PC-9 (cell line): ENCODE measurements at regions not wholly inside any gene's neighbourhood (a gene's known extent, or its start where the extent isn't known, plus 50 kb on each side); places are given as distances from the start of the nearest gene placed in this dataset.

Experiments
- BruUV-seq: library from RNA; stranded (reverse); fragments of 400-500 nt; replicated peaks from 2 replicates; lab custom pipeline; 2021; lab: Mats Ljungman, UMichigan
- CTCF ChIA-PET: fragments of 300-600 bp; sonication (Branson Sonifier 250); formaldehyde crosslinking; loops from one replicate; lab custom pipeline; 2022; ENCODE audit warnings: antibody characterized with exemption; lab: Charles Lee
- POLR2A ChIA-PET: fragments of 300-600 bp; sonication (Branson Sonifier 250); formaldehyde crosslinking; loops from one replicate; lab custom pipeline; 2022; ENCODE audit warnings: antibody characterized with exemption; ENCODE audit not compliant: unreplicated experiment; lab: Charles Lee
- DNase-seq, 2 experiments: peaks; one replicate each; pipeline versions ENCODE4 v3.0.0 to v3.0.0-alpha.2; 2015 to 2022; ENCODE audit warnings: mixed read lengths in 1 of 2
- H2AFZ ChIP-seq: fragments of 200-600 bp; sonication (generic); 2 replicates; pipeline ENCODE4 v1.8.1; 2017; ENCODE audit warnings: antibody characterized with exemption
- H3F3A ChIP-seq: fragments of 200-600 bp; sonication (generic); 2 replicates; pipeline ENCODE4 v1.8.1; 2017; ENCODE audit warnings: antibody characterized with exemption, mild to moderate bottlenecking, low read depth; ENCODE audit not compliant: insufficient read depth
- H3K27ac ChIP-seq: fragments of 200-600 bp; sonication (generic); 2 replicates; pipeline ENCODE4 v1.6.1; 2016; ENCODE audit warnings: mixed run types
- H3K27me3 ChIP-seq: fragments of 200-600 bp; sonication (generic); 2 replicates; pipeline ENCODE4 v1.6.1; 2016; ENCODE audit warnings: low read depth, mixed run types; ENCODE audit not compliant: insufficient read depth
- H3K36me3 ChIP-seq: fragments of 200-600 bp; sonication (generic); 2 replicates; pipeline ENCODE4 v1.6.1; 2016; ENCODE audit warnings: low read depth, mixed run types
- H3K4me1 ChIP-seq: fragments of 200-600 bp; sonication (generic); replicated peaks from 2 replicates; pipeline ENCODE4 v1.6.1; 2016; ENCODE audit warnings: mixed run types; ENCODE audit not compliant: insufficient read depth
- H3K4me2 ChIP-seq: fragments of 200-600 bp; sonication (generic); 2 replicates; pipeline ENCODE4 v1.6.1; 2017; ENCODE audit warnings: mixed run types
- H3K4me3 ChIP-seq: fragments of 200-600 bp; sonication (generic); 2 replicates; pipeline ENCODE4 v1.6.1; 2016; ENCODE audit warnings: mixed run types
- H3K79me2 ChIP-seq: fragments of 200-600 bp; sonication (generic); 2 replicates; pipeline ENCODE4 v1.6.1; 2017; ENCODE audit warnings: low read depth, mixed run types
- H3K9me2 ChIP-seq: fragments of 200-600 bp; sonication (generic); 2 replicates; pipeline ENCODE4 v1.8.1; 2017; ENCODE audit warnings: mild to moderate bottlenecking; ENCODE audit not compliant: insufficient read depth
- H3K9me3 ChIP-seq: fragments of 200-600 bp; sonication (generic); 2 replicates; pipeline ENCODE4 v1.8.1; 2016; ENCODE audit warnings: low read depth; ENCODE audit not compliant: insufficient read depth
- H4K20me1 ChIP-seq: fragments of 200-600 bp; sonication (generic); 2 replicates; pipeline ENCODE4 v1.8.1; 2017; ENCODE audit not compliant: insufficient read depth
- EZH2 ChIP-seq: fragments of 200-600 bp; sonication (generic); IDR thresholded peaks from 2 replicates; pipeline ENCODE4 v1.8.0; 2017; ENCODE audit warnings: antibody characterized with exemption, low read depth
- intact Hi-C: fragments of 100-400 bp; cut with micrococcal nuclease; formaldehyde crosslinking; loops from one replicate; pipeline ENCODE4 v1.10.0; 2022; ENCODE audit not compliant: unreplicated experiment
- TF ChIP-seq, protein P1 (sequence below): fragments of 200-600 bp; sonication (generic); conservative IDR thresholded peaks from 2 replicates; pipeline ENCODE4 v1.6.1; 2017; ENCODE audit warnings: mixed run types, antibody characterized with exemption, mild to moderate bottlenecking, moderate library complexity

DNA sequence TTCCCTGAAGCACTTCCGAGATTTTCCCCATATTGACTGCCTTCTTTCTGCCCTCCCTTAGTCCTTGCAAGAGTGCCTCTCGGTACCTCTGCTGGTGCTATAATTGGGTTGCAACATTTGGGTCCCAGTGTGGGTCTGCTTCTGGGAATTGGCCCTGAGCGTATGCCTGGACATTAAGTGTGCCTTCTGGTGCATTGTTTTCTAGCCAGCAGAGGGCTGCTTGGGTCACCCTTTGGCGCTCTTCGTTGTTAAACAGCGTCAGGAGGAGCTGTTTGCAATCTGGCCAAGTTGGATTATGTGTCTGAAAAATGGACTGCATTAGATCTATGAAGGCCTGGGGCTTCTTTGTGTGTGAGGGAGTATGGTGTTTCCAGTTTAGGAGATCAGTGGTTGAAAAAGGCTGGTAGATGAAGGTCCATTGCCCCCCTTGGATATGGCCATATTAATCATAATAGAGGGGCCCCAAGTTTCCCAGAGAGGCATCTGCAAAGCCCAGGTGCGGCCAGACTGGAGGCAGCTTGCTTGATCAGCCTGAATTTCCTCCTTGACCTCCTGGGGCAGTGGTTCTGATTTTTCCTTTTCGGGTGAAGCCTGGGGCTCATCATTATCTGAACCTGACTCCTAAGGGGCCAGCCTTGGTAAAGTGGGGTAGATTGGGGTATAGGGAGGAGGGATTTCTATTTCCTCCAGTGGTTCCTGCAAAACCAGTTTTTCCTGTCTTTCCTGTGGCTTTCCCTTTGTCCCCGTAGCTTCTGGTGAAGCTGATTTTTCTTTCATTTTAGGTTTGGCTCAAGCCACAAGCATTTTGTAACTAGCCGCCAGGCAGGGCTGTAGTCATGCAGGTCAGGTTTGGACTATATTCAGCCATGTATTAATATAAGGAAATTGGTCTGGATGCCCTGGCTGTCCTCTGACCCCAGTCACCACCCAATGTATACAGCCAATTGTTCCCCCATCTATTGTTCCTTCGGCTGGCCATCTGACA lies 85.4 kb upstream of the GPR6 start:
- peak; percentile 79 to 98 for DNase-seq
- Histone ChIP-seq H3K27me3 (no peaks in the 10 kb centered on the region), H3K9me2 (no peaks in the 10 kb centered on the region), H4K20me1 (no peaks in the 10 kb centered on the region), H3K79me2 (no peaks in the 10 kb centered on the region), H3K27ac (peak overlapping the region; percentile 73), H3K4me3 (peak overlapping the region; percentile 27; the same call in 1 of the 2 replicates), H3K36me3 (no peaks in the 10 kb centered on the region), H3K4me1 (peaks cover 53% of the 10 kb centered on the region), H3K4me2 (peak overlapping the region; percentile 73), H3F3A (peaks cover 28% of the 10 kb centered on the region), H3K9me3 (peaks cover 9% of the 10 kb centered on the region; the same call in 1 of the 2 replicates), H2AFZ (peak overlapping the region; percentile 21; the same call in 1 of the 2 replicates)
- BruUV-seq, result no TSS peak
- TF ChIP-seq, protein P1, sequence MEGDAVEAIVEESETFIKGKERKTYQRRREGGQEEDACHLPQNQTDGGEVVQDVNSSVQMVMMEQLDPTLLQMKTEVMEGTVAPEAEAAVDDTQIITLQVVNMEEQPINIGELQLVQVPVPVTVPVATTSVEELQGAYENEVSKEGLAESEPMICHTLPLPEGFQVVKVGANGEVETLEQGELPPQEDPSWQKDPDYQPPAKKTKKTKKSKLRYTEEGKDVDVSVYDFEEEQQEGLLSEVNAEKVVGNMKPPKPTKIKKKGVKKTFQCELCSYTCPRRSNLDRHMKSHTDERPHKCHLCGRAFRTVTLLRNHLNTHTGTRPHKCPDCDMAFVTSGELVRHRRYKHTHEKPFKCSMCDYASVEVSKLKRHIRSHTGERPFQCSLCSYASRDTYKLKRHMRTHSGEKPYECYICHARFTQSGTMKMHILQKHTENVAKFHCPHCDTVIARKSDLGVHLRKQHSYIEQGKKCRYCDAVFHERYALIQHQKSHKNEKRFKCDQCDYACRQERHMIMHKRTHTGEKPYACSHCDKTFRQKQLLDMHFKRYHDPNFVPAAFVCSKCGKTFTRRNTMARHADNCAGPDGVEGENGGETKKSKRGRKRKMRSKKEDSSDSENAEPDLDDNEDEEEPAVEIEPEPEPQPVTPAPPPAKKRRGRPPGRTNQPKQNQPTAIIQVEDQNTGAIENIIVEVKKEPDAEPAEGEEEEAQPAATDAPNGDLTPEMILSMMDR, result peak; percentile 59
- no peak for TF ChIP-seq EZH2
- ChIA-PET CTCF (interaction anchor here (0.6 to 2.8 kb wide), 4 partner anchors 13 to 287 kb away, joined by 3 to 25 read pairs (median 4); no protein-coding TSS in a partner anchor), POLR2A (no interaction called here)
- intact Hi-C loops, result loop anchor here (1.0 to 5.0 kb wide), 6 partner anchors 14 to 187 kb away; no protein-coding TSS in a partner anchor

- ChIA-PET POLR2A (no interaction called here), CTCF (interaction anchor here (1.1 to 2.8 kb wide), 2 partner anchors 14 to 146 kb away, joined by 5 to 25 read pairs; no protein-coding TSS in a partner anchor)
These were observed 84.5 kb upstream of the GPR6 start for GRCh38 chr6:109893606-109894005.

DNA sequence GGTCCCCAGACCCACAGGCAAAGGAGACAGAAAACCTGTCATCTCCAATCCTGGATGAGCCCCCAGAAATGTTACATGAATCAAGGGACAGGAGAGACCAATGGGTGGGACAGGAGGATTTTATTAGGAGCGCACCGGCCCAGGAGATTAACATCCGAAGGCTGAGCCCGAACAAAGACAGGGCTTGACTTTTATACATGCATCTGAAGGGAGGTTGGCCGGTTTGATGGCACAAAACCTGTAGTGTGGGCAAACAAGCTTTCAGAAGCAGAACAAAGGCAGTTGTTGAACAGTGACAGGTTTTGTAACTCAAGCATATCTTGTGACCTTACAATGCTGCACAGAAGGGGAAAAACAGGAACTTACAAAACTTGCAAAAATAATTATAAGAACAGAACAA lies 83.9 kb upstream of the GPR6 start:
- TF ChIP-seq EZH2, result no peak
- TF ChIP-seq, protein P1, result no peak
- DNase-seq, result no peak
- Histone ChIP-seq H3F3A (peaks cover 28% of the 10 kb centered on the region), H3K9me3 (peaks cover 9% of the 10 kb centered on the region; the same call in 1 of the 2 replicates), H3K27ac (peak overlapping the region; percentile 73; the same call in 1 of the 2 replicates), H3K4me3 (no peak overlapping the region), H3K27me3 (no peaks in the 10 kb centered on the region), H3K79me2 (no peaks in the 10 kb centered on the region), H3K36me3 (no peaks in the 10 kb centered on the region), H3K4me1 (peaks cover 53% of the 10 kb centered on the region), H3K4me2 (0 out of 2 replicates have a peak overlapping the region, but pooled peaks have one; percentile 73), H2AFZ (no peak overlapping the region), H3K9me2 (no peaks in the 10 kb centered on the region), H4K20me1 (no peaks in the 10 kb centered on the region)
- ChIA-PET CTCF (interaction anchor here (2.8 kb wide), 1 partner anchor 145 kb away, joined by 25 read pairs; no protein-coding TSS in a partner anchor), POLR2A (no interaction called here)
- BruUV-seq, result no TSS peak
- intact Hi-C loops, result loop anchor here (5.0 kb wide), 1 partner anchor 68 kb away; no protein-coding TSS in a partner anchor

More at GRCh38 chr6:109893606-109894005, 84.5 kb upstream of the GPR6 start:
- Histone ChIP-seq H3K4me3 (peak overlapping the region; percentile 27; the same call in 1 of the 2 replicates), H3K79me2 (no peaks in the 10 kb centered on the region), H4K20me1 (no peaks in the 10 kb centered on the region), H3F3A (peaks cover 28% of the 10 kb centered on the region), H3K36me3 (no peaks in the 10 kb centered on the region), H3K27ac (peak overlapping the region; percentile 73), H3K27me3 (no peaks in the 10 kb centered on the region), H3K9me3 (peaks cover 9% of the 10 kb centered on the region; the same call in 1 of the 2 replicates), H3K4me2 (peak overlapping the region; percentile 73), H3K9me2 (no peaks in the 10 kb centered on the region), H2AFZ (peak overlapping the region; percentile 18; the same call in 1 of the 2 replicates), H3K4me1 (peaks cover 53% of the 10 kb centered on the region)
- TF ChIP-seq, protein P1, result no peak
- no peak for TF ChIP-seq EZH2
- no TSS peak for BruUV-seq
- intact Hi-C loops, result loop anchor here (1.0 to 5.0 kb wide), 6 partner anchors 15 to 188 kb away; no protein-coding TSS in a partner anchor
- DNase-seq, result no peak
